Non-pigmented ciliary epithelial cell (primary cell): ENCODE measurements at regions not wholly inside any gene's neighbourhood (a gene's known extent, or its start where the extent isn't known, plus 50 kb on each side); places are given as distances from the start of the nearest gene placed in this dataset.

Source experiments
- DNase-seq: peaks from one replicate; pipeline ENCODE4 v3.0.0-alpha.2; 2010; ENCODE audit warnings: low read depth

DNA sequence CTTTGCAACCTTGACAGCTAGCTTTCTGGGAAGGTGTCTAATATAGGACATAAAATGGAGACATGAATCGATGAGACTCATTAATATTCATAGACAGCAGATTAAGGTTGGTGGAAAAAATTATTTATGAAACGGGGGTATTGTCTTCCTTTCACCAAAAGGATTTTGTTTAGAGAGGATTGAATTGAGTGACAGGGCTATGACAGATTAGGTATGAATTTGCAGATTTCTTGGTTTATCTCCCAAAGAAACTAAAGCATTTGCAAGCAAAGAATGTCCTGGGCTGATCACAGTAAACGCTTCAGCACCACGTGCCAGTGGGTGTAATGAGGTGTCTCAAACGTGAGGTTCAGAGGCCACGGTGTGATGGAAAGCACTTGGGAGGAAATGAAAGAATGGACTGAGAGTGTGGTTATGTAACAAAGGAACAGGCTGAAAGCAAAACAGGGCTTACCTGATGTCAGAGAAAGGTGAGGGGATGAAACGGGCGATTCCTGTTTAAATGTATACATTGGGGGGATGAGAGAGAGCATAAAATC lies 329.2 kb upstream of the NPVF start:
- DNase-seq, result no peak

DNA sequence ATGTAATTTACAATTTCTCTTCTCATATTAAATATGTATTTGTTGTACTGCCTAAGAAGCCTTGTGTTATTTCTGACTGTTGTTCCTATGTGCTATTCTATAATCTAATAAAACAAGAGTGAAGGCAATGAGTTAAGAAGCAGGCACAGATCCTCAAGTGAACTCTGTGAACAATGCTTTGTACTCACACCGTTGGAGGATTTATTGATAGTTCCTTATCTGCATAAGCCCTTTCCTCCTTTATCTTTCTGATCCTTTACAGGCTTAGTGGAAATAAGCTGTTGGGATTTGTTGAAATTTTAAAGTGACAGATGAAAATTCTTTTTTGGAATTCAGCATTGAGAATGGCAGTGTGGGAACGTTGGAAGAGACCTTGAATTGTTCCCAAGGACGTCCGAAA lies 329.6 kb upstream of the NPVF start:
- no peak for DNase-seq

GRCh38 chr7:25558605-25559004 lies 330.3 kb upstream of the NPVF start:
- no peak for DNase-seq

- no peak for DNase-seq
Observed at GRCh38 chr7:25559581-25560367, 331.5 kb upstream of the NPVF start.

- DNase-seq, result no peak
Observed at GRCh38 chr7:25562673-25563182, 334.4 kb upstream of the NPVF start.

- DNase-seq, result no peak
Observed at GRCh38 chr7:25565002-25565401, 336.7 kb upstream of the NPVF start.

DNA sequence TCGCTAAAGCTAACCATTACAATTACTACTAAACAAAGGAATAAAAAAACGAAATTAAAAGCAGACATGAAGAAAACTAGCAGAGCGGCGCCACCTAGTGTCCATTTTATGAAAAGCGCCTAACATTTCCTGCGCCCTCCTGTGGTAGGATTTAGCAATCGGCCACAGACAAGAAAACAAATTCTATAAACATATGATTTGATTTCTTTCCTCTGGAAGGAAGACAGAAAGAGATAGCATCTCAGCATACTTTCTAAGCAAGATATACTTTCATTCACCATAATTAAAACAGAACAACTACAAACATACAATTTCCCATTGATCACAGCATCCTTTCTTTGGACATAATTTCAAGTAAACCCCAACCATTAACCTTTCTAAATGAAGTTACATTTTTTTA lies 337.7 kb upstream of the NPVF start:
- DNase-seq, result peak; percentile 35

DNA sequence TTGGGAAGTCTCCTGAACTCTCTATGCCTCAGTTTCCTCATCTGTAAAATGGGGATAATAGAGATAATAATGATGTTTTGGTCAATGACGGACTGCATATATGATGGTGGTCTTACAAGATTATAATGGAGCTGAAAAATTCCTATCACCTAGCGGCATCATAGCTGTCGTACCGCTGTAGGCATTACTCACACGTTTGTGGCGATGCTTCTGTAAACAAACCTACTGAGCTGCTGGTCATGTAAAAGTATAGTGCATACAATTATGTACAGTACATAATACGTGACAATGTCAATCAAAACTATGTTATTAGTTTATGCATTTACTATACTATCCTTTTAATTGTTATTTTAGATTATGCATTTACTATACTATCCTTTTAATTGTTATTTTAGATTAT lies 339.1 kb upstream of the NPVF start:
- DNase-seq, result no peak

DNA sequence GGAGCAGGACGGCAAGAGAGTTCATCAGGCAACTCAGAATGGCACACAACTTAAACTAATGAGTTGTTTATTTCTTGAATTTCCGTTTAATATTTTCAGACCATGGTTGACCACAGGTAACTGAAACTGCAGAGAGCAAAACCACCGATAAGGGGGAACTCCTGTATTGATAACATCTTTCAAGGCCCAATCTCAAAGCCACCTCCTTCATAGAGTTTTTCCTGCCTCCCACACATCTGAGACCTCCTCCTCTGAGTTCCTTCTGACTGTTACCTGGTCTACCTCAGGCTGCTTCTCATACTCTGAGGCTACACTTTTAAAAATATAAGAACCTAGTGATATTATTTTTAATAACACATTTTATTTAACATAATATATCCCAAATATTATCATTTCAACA lies 341.5 kb upstream of the NPVF start:
- no peak for DNase-seq

DNA sequence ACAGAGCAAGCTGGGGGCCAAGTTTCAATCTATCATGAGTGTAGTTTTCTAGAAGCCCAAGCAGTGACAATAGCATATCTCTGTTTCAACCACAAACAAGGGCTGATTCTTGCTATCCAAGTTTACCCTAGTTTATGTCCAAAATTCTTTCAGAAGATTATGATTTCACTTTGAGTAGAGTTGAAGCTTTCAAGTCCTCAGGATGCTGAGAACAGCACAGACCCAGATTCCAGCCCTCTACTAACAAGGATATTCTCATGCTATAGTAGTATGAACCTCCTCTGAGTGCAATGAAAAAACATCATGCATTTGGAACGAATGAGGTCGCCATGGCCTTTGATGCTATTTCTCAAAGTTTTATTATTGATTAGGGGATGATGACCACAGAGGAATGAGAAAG lies 344.1 kb upstream of the NPVF start:
- no peak for DNase-seq

- no peak for DNase-seq
Observed at GRCh38 chr7:25574828-25575227, 346.5 kb upstream of the NPVF start.

GRCh38 chr7:25575634-25576033 lies 347.3 kb upstream of the NPVF start:
- DNase-seq, result no peak

- DNase-seq, result no peak
Observed at GRCh38 chr7:25578991-25579777, 350.9 kb upstream of the NPVF start.

DNA sequence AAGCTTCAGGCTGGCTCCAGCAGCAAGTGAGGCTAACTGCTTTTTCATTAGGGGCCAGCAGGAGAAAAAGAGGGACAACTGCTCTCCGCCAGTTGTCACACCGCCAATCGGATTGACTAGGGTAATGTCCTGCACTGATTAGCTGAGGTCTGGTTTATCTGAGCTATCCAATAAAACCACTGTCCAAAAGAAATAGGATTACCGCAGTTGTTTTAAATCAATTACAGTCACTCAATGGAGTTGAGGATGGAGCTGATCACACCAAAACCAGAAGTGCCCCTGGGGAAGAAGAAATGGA lies 351.4 kb upstream of the NPVF start:
- DNase-seq, result no peak

DNA sequence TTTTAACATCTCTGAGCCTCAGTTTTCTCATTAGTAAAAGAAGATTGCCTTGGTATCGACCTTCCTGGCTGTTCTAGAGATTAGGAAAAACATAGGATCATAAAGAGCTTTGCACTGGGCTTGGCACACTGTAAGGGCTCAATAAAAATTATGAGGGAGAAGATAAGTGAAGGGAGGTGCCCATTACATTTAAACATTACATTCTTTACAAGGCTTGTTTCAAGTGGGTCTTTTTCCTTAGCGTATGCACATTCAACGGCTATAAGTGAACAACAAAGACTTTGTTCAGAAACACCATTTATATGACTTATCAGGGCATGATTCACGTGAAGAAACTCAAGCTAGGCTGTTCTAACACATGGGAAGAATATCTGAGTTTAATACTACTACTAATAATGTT lies 351.9 kb upstream of the NPVF start:
- DNase-seq, result no peak

GRCh38 chr7:25583621-25584020 lies 355.3 kb upstream of the NPVF start:
- DNase-seq, result no peak

DNA sequence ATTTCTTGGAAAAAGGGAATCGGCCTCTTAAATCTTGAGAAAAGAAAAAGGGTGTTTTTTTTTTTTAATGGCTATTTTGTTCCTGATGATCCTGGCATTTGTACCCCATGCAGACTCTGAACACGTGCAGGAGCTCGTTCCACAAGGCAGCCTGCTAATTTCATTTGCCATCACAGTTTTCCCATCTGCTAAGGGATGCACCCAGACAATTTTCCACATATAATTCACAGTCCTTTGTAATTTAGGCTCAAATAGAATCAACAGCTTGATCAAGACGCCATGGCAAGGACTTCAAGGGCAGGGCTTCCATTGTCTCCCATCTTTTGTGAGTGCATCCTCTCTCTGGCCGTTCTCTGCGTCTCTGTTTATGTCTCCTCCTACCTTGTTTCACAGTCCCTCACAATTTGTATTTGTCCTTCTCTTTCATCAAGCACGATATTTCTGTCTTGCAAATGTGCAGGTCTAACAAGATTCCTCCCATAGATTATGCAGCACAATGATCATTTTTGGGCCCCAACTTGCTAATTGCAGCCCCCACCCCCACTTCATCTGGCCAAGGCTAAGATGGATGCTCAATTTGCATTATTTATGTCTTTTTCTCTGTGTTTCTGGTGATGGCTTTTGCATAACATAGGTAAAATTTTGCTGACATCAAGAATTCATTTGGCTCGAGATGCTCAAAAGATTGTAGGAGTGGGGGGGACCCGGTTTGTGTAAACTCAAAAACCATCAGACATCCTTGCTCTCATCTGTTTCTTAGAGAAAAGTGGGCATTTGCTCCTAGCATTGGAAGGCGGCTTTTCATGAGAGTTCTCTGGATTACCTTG lies 356.0 kb upstream of the NPVF start:
- DNase-seq, result no peak

DNA sequence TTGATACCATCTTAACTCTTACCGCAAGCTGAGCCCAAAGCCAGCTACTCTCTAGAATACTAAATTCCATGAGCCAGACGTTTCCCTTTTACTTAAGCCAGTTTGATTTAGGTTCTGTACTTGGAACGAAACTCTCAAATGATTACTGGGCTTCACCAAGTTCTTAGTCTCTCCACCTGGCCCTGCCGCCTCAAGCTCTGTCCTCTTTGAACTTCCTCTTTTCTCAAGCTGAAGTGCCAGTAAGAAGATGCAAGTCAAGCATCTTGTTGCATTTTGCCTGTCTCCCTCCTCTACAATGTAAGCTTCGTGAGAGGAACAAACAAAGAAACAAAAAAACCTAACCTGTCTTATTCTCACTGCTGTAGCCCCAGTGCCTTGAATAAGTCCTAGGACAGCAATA lies 358.2 kb upstream of the NPVF start:
- no peak for DNase-seq

DNA sequence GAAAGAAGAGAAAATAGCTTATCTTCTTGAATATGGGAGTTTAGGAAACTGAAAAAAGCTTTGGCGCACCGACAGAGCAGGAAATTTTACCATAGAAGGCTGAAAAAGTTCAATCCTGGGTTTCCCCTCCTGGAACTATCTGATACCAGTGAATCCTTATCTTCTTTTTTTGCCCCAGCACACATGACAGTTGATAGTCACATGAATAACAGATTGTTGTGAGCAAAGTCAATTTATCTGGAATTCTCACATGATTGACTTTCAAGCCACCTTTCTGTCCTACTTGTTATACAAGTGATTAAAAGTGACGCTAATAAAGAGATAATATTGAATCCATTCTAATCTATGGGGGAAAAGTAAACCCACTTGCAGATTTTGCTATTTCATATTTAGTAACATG lies 365.8 kb upstream of the NPVF start:
- DNase-seq, result no peak

GRCh38 chr7:25594728-25595127 lies 366.4 kb upstream of the NPVF start:
- no peak for DNase-seq

GRCh38 chr7:25595996-25596395 lies 367.7 kb upstream of the NPVF start:
- DNase-seq, result no peak

GRCh38 chr7:25596443-25596842 lies 368.2 kb upstream of the NPVF start:
- DNase-seq, result no peak

DNA sequence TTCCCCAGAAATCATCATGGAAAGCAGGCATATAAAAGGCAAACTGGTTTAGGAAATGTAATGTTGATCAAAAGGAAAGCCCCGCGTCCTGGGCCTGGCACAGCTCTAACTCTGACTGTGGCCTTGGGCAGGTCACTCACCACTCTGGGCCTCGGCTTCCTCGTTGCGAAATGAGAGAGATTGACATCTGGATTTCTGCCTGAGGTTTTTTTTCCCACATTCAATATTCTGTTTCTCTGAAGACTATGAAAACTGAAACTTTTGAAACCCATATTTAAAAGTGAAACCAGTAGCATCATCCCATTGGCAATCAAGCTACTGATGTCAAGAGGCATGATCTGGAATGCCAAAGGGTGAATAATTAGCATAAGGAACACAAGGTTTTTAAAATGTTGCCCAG lies 369.7 kb upstream of the NPVF start:
- DNase-seq, result no peak
